Uterus (tissue), 2 donors: ENCODE measurements at regions not wholly inside any gene's neighbourhood (a gene's known extent, or its start where the extent isn't known, plus 50 kb on each side); places are given as distances from the start of the nearest gene placed in this dataset.

Experiments used
- CTCF ChIP-seq, 4 experiments: fragments of 200-600 bp in 2 of 4; fragments of 450-650 bp in 2 of 4; sonication (generic) in 2 of 4; IDR thresholded peaks; one replicate each; pipeline ENCODE4 v1.5.1; 2016 to 2019; ENCODE audit warnings: antibody characterized with exemption in 4 of 4, mild to moderate bottlenecking in 2 of 4, moderate library complexity in 1 of 4
- POLR2A ChIP-seq, 2 donors: fragments of 450-650 bp; IDR thresholded peaks; one replicate each; pipeline ENCODE4 v1.6.1; 2016; ENCODE audit warnings: antibody characterized with exemption in 2 of 2, mild to moderate bottlenecking in 1 of 2, moderate library complexity in 1 of 2

- TF ChIP-seq CTCF (IDR thresholded peaks at IDR 0.05), result no peak
- TF ChIP-seq POLR2A (IDR thresholded peaks at IDR 0.05), result no peak
Measured at GRCh38 chr10:9634466-9634865, 1383.2 kb upstream of the CELF2 start.
